Ecto neural progenitor cell (in vitro differentiated cells): ENCODE measurements at regions not wholly inside any gene's neighbourhood (a gene's known extent, or its start where the extent isn't known, plus 50 kb on each side); places are given as distances from the start of the nearest gene placed in this dataset.
"Not testable (repeated sequence)": the region's sequence is repeated elsewhere in the genome, so short reads cannot be mapped to it uniquely, and the experiment has no call there.

ENCODE experiments used
- DNase-seq: peaks from one replicate; pipeline ENCODE4 v3.0.0-alpha.2; 2018; ENCODE audit warnings: low spot score

- DNase-seq, result no peak
These were observed 292.9 kb upstream of the DUSP10 start for GRCh38 chr1:222034790-222035189.

GRCh38 chr1:222033450-222033849 is 291.6 kb upstream of the DUSP10 start:
- no peak for DNase-seq

GRCh38 chr1:222031318-222031717 is 289.4 kb upstream of the DUSP10 start:
- DNase-seq, result no peak

- no peak for DNase-seq
These were observed 286.8 kb upstream of the DUSP10 start for GRCh38 chr1:222028676-222029075.

- DNase-seq, result no peak
These were observed 286.2 kb upstream of the DUSP10 start for GRCh38 chr1:222028116-222028515.

- no peak for DNase-seq
These were observed 284.4 kb upstream of the DUSP10 start for GRCh38 chr1:222026280-222026679.

GRCh38 chr1:222023025-222023424 is 281.1 kb upstream of the DUSP10 start:
- DNase-seq, result no peak

- no peak for DNase-seq
These were observed 279.2 kb upstream of the DUSP10 start for GRCh38 chr1:222021129-222021528.

GRCh38 chr1:222020553-222020952 is 278.7 kb upstream of the DUSP10 start:
- DNase-seq, result no peak

- DNase-seq, result no peak
These were observed 277.1 kb upstream of the DUSP10 start for GRCh38 chr1:222019029-222019428.

GRCh38 chr1:222018041-222018440 is 276.2 kb upstream of the DUSP10 start:
- no peak for DNase-seq

- no peak for DNase-seq
These were observed 273.8 kb upstream of the DUSP10 start for GRCh38 chr1:222015686-222016085.

- DNase-seq, result no peak
These were observed 272.1 kb upstream of the DUSP10 start for GRCh38 chr1:222014001-222014400.

- DNase-seq, result no peak
These were observed 270.9 kb upstream of the DUSP10 start for GRCh38 chr1:222012816-222013215.

- DNase-seq, result no peak
These were observed 268.4 kb upstream of the DUSP10 start for GRCh38 chr1:222010306-222010705.

- DNase-seq, result no peak
These were observed 267.3 kb upstream of the DUSP10 start for GRCh38 chr1:222009105-222009730.

- DNase-seq, result no peak
These were observed 264.8 kb upstream of the DUSP10 start for GRCh38 chr1:222006715-222007114.

- no peak for DNase-seq
These were observed 262.9 kb upstream of the DUSP10 start for GRCh38 chr1:222004784-222005183.

GRCh38 chr1:222004034-222004433 is 262.1 kb upstream of the DUSP10 start:
- no peak for DNase-seq

- DNase-seq, result no peak
These were observed 260.6 kb upstream of the DUSP10 start for GRCh38 chr1:222002503-222002902.

GRCh38 chr1:222000131-222000530 is 258.2 kb upstream of the DUSP10 start:
- DNase-seq, result no peak

- no peak for DNase-seq
These were observed 256.9 kb upstream of the DUSP10 start for GRCh38 chr1:221998781-221999180.

GRCh38 chr1:221998186-221998612 is 256.3 kb upstream of the DUSP10 start:
- no peak for DNase-seq

GRCh38 chr1:221997012-221997411 is 255.1 kb upstream of the DUSP10 start:
- not testable (repeated sequence) for DNase-seq

- no peak for DNase-seq
These were observed 253.1 kb upstream of the DUSP10 start for GRCh38 chr1:221994939-221995338.
